ENCODE measurements at regions not wholly inside any gene's neighbourhood (a gene's known extent, or its start where the extent isn't known, plus 50 kb on each side); places are given as distances from the start of the nearest gene placed in this dataset.
A peak's percentile ranks its signal among the peaks of the same experiment; 100 is the strongest.

GRCh38 chr2:173791502-173791901, 173.7 kb downstream of the SP3 start:
- no peak for DNase-seq (ENCODE audit: extremely low spot score)
- TF ChIP-seq SP1 (IDR thresholded peaks at IDR 0.05) (no peak), PKNOX1 (IDR thresholded peaks at IDR 0.05) (no peak), FOXM1 (IDR thresholded peaks at IDR 0.05; ENCODE audit: borderline replicate concordance) (no peak), TARDBP (IDR thresholded peaks at IDR 0.05) (no peak), SUZ12 (IDR thresholded peaks at IDR 0.05) (no peak), NFRKB (IDR thresholded peaks at IDR 0.05) (no peak), CTBP1 (IDR thresholded peaks at IDR 0.05; ENCODE audit: borderline replicate concordance) (no peak), ELF4 (IDR thresholded peaks at IDR 0.05) (no peak), FOXK2 (IDR thresholded peaks at IDR 0.05) (no peak), ARNT (IDR thresholded peaks at IDR 0.05) (no peak), HDGF (IDR thresholded peaks at IDR 0.05; ENCODE audit: borderline replicate concordance) (no peak), L3MBTL2 (conservative IDR thresholded peaks at IDR 0.05) (no peak), FOXA1 (IDR thresholded peaks at IDR 0.05) (no peak), ZNF384 (IDR thresholded peaks at IDR 0.05) (no peak), BHLHE40 (IDR thresholded peaks at IDR 0.05; ENCODE audit: borderline replicate concordance) (no peak), LEF1 (IDR thresholded peaks at IDR 0.05; ENCODE audit: borderline replicate concordance) (no peak)
- ChIA-PET POLR2A (no interaction called here), CTCF (no interaction called here)

GRCh38 chr2:173792166-173792565, 173.0 kb downstream of the SP3 start:
- ChIA-PET CTCF (no interaction called here), POLR2A (no interaction called here)
- no peak for TF ChIP-seq PKNOX1 (IDR thresholded peaks at IDR 0.05)
- DNase-seq (ENCODE audit: extremely low spot score), result no peak

GRCh38 chr2:173792741-173793140, 172.4 kb downstream of the SP3 start:
- TF ChIP-seq TARDBP (IDR thresholded peaks at IDR 0.05) (no peak), FOXM1 (IDR thresholded peaks at IDR 0.05; ENCODE audit: borderline replicate concordance) (no peak), FOXK2 (IDR thresholded peaks at IDR 0.05) (no peak), FOXA1 (IDR thresholded peaks at IDR 0.05) (no peak), NFRKB (IDR thresholded peaks at IDR 0.05) (no peak), CTBP1 (IDR thresholded peaks at IDR 0.05; ENCODE audit: borderline replicate concordance) (no peak), SUZ12 (IDR thresholded peaks at IDR 0.05) (no peak), ELF4 (IDR thresholded peaks at IDR 0.05) (no peak), L3MBTL2 (conservative IDR thresholded peaks at IDR 0.05) (no peak), ARNT (IDR thresholded peaks at IDR 0.05) (no peak), PKNOX1 (IDR thresholded peaks at IDR 0.05) (no peak), BHLHE40 (IDR thresholded peaks at IDR 0.05; ENCODE audit: borderline replicate concordance) (no peak), ZNF384 (IDR thresholded peaks at IDR 0.05) (no peak), SP1 (IDR thresholded peaks at IDR 0.05) (no peak)
- ChIA-PET CTCF (no interaction called here), POLR2A (no interaction called here)
- no peak for DNase-seq (ENCODE audit: extremely low spot score)

GRCh38 chr2:173793709-173794565, 171.2 kb downstream of the SP3 start:
- TF ChIP-seq LEF1 (IDR thresholded peaks at IDR 0.05; ENCODE audit: borderline replicate concordance), result no peak
- no peak for TF ChIP-seq ELF4 (IDR thresholded peaks at IDR 0.05)
- TF ChIP-seq NFRKB (IDR thresholded peaks at IDR 0.05), result no peak
- no peak for TF ChIP-seq ZNF384 (IDR thresholded peaks at IDR 0.05)
- TF ChIP-seq ARNT (IDR thresholded peaks at IDR 0.05), result no peak
- TF ChIP-seq FOXA1 (IDR thresholded peaks at IDR 0.05), result no peak
- no peak for TF ChIP-seq BHLHE40 (IDR thresholded peaks at IDR 0.05; ENCODE audit: borderline replicate concordance)
- TF ChIP-seq SP1 (IDR thresholded peaks at IDR 0.05), result no peak
- TF ChIP-seq HDGF (IDR thresholded peaks at IDR 0.05; ENCODE audit: borderline replicate concordance), result no peak
- no peak for TF ChIP-seq FOXM1 (IDR thresholded peaks at IDR 0.05; ENCODE audit: borderline replicate concordance)
- POLR2A ChIA-PET, result no interaction called here
- no peak for DNase-seq (ENCODE audit: extremely low spot score)
- CTCF ChIA-PET, result interaction anchor here (0.6 kb wide), 1 partner anchor 10 kb away, joined by 6 read pairs; no protein-coding TSS in a partner anchor

GRCh38 chr2:173797586-173798263, 167.4 kb downstream of the SP3 start:
- DNase-seq (ENCODE audit: extremely low spot score), result no peak
- TF ChIP-seq BHLHE40 (IDR thresholded peaks at IDR 0.05; ENCODE audit: borderline replicate concordance) (no peak), LEF1 (IDR thresholded peaks at IDR 0.05; ENCODE audit: borderline replicate concordance) (no peak), SUZ12 (IDR thresholded peaks at IDR 0.05) (no peak), TARDBP (IDR thresholded peaks at IDR 0.05) (no peak), ARNT (IDR thresholded peaks at IDR 0.05) (no peak), ZNF384 (IDR thresholded peaks at IDR 0.05) (no peak), FOXK2 (IDR thresholded peaks at IDR 0.05) (no peak), L3MBTL2 (conservative IDR thresholded peaks at IDR 0.05) (no peak), NFRKB (IDR thresholded peaks at IDR 0.05) (no peak), HDGF (IDR thresholded peaks at IDR 0.05; ENCODE audit: borderline replicate concordance) (no peak), ELF4 (IDR thresholded peaks at IDR 0.05) (no peak)
- ChIA-PET POLR2A (no interaction called here), CTCF (interaction anchor here (0.7 kb wide), 1 partner anchor 145 kb away, joined by 3 read pairs; no protein-coding TSS in a partner anchor)

- no peak for DNase-seq (ENCODE audit: extremely low spot score)
- CTCF ChIA-PET, result no interaction called here
- TF ChIP-seq ELF4 (IDR thresholded peaks at IDR 0.05), result no peak
- TF ChIP-seq L3MBTL2 (conservative IDR thresholded peaks at IDR 0.05), result no peak
- no peak for TF ChIP-seq FOXA1 (IDR thresholded peaks at IDR 0.05)
- no peak for TF ChIP-seq ZNF384 (IDR thresholded peaks at IDR 0.05)
- no peak for TF ChIP-seq ARNT (IDR thresholded peaks at IDR 0.05)
- TF ChIP-seq SP1 (IDR thresholded peaks at IDR 0.05), result no peak
- TF ChIP-seq PKNOX1 (IDR thresholded peaks at IDR 0.05), result 0 out of 2 replicates have a peak, but pooled peaks have one; percentile 8
- TF ChIP-seq SUZ12 (IDR thresholded peaks at IDR 0.05), result no peak
- no peak for TF ChIP-seq LEF1 (IDR thresholded peaks at IDR 0.05; ENCODE audit: borderline replicate concordance)
- POLR2A ChIA-PET, result no interaction called here
Measured at GRCh38 chr2:173802518-173802917, 162.7 kb downstream of the SP3 start.
